GM18502 (cell line): ENCODE measurements at regions not wholly inside any gene's neighbourhood (a gene's known extent, or its start where the extent isn't known, plus 50 kb on each side); places are given as distances from the start of the nearest gene placed in this dataset.
"Not testable (repeated sequence)": the region's sequence is repeated elsewhere in the genome, so short reads cannot be mapped to it uniquely, and the experiment has no call there.

Experiments used
- ATAC-seq: cut with Tn5 transposase; IDR thresholded peaks from one replicate; pipeline ENCODE4 v1.9.1; 2021; ENCODE audit warnings: mild to moderate bottlenecking; ENCODE audit not compliant: unreplicated experiment, poor library complexity

- no peak for ATAC-seq
These were observed 562.1 kb downstream of the DACH1 start for GRCh38 chr13:71304861-71305260.

- ATAC-seq: no peak
These were observed 563.9 kb downstream of the DACH1 start for GRCh38 chr13:71303144-71303543.

GRCh38 chr13:71300602-71301001 lies 566.4 kb downstream of the DACH1 start:
- no peak for ATAC-seq

GRCh38 chr13:71291842-71292146 lies 575.2 kb downstream of the DACH1 start:
- no peak for ATAC-seq

GRCh38 chr13:71290963-71291841 lies 575.8 kb downstream of the DACH1 start:
- peak; percentile 82 for ATAC-seq

GRCh38 chr13:71289980-71290379 lies 577.0 kb downstream of the DACH1 start:
- ATAC-seq: not testable (repeated sequence)

- ATAC-seq: peak; percentile 68
These were observed 581.3 kb downstream of the DACH1 start for GRCh38 chr13:71285700-71286099.

- no peak for ATAC-seq
These were observed 588.5 kb downstream of the DACH1 start for GRCh38 chr13:71278512-71278911.

GRCh38 chr13:71274923-71275608 lies 591.9 kb downstream of the DACH1 start:
- ATAC-seq: peak; percentile 95

- no peak for ATAC-seq
These were observed 605.7 kb downstream of the DACH1 start for GRCh38 chr13:71261256-71261655.

GRCh38 chr13:71260246-71260645 lies 606.8 kb downstream of the DACH1 start:
- no peak for ATAC-seq

- no peak for ATAC-seq
These were observed 611.4 kb downstream of the DACH1 start for GRCh38 chr13:71255633-71256032.

- no peak for ATAC-seq
These were observed 612.6 kb downstream of the DACH1 start for GRCh38 chr13:71254384-71254783.

GRCh38 chr13:71252184-71252704 lies 614.8 kb downstream of the DACH1 start:
- ATAC-seq: no peak

- ATAC-seq: no peak
These were observed 615.6 kb downstream of the DACH1 start for GRCh38 chr13:71251292-71251951.

- no peak for ATAC-seq
These were observed 618.0 kb downstream of the DACH1 start for GRCh38 chr13:71249011-71249410.

GRCh38 chr13:71244161-71244560 lies 622.8 kb downstream of the DACH1 start:
- no peak for ATAC-seq

- ATAC-seq: no peak
These were observed 624.8 kb downstream of the DACH1 start for GRCh38 chr13:71242201-71242600.

GRCh38 chr13:71240911-71241310 lies 626.1 kb downstream of the DACH1 start:
- peak; percentile 67 for ATAC-seq

- no peak for ATAC-seq
These were observed 629.7 kb downstream of the DACH1 start for GRCh38 chr13:71237332-71237731.
